Ovary (tissue), 7 donors: ENCODE measurements at regions not wholly inside any gene's neighbourhood (a gene's known extent, or its start where the extent isn't known, plus 50 kb on each side); places are given as distances from the start of the nearest gene placed in this dataset.

Experiments
- DNase-seq, 5 donors: peaks; one replicate each; pipeline ENCODE4 v3.0.0-alpha.2; 2019 to 2020
- H3K27ac ChIP-seq, 2 donors: fragments of 200-600 bp; one replicate each; pipeline versions ENCODE4 v1.5.1 to v1.8.0; 2019 to 2022
- H3K27me3 ChIP-seq: fragments of 200-600 bp; one replicate; pipeline ENCODE4 v1.8.0; 2022
- H3K36me3 ChIP-seq: fragments of 200-600 bp; sonication (generic); one replicate; pipeline ENCODE4 v1.5.1; 2019
- H3K4me1 ChIP-seq: one replicate; pipeline ENCODE4 v1.8.1; 2013; ENCODE audit warnings: mild to moderate bottlenecking, moderate library complexity; ENCODE audit not compliant: insufficient read depth
- H3K4me3 ChIP-seq: fragments of 200-600 bp; sonication (generic); one replicate; pipeline ENCODE4 v1.5.1; 2017
- H3K9me3 ChIP-seq, 2 donors: fragments of 200-600 bp in 1 of 2; sonication (generic) in 1 of 2; one replicate each; pipeline versions ENCODE4 v1.5.1 to v1.8.1; 2013 to 2019; ENCODE audit warnings: mild to moderate bottlenecking in 1 of 2, moderate library complexity in 1 of 2
- EP300 ChIP-seq: sonication (generic); formaldehyde crosslinking; IDR thresholded peaks from one replicate; pipeline ENCODE4 v1.6.1; 2017; ENCODE audit warnings: antibody characterized with exemption
- POLR2A ChIP-seq: fragments of 450-650 bp; IDR thresholded peaks from one replicate; pipeline ENCODE4 v1.6.1; 2017; ENCODE audit warnings: antibody characterized with exemption, mild to moderate bottlenecking, moderate library complexity
- WGBS, 3 donors: extraction: QIAGEN DNeasy Blood & Tissue Kit in 1 of 3; methylation state at CpG; one replicate each; pipeline versions ENCODE4 v1.1.5 to v1.1.7; 2013 to 2017; 5-methylcytosine and 5-hydroxymethylcytosine counted together
- intact Hi-C, 4 donors: fragments of 100-400 bp; cut with DNase I; formaldehyde crosslinking; loops; one replicate each; pipeline versions ENCODE4 v1.11.0 to v1.15.1; 2022 to 2023
- TF ChIP-seq, protein P1 (sequence below), 3 donors: fragments of 450-650 bp in 2 of 3; fragments of 200-600 bp in 1 of 3; IDR thresholded peaks; one replicate each; pipeline versions ENCODE4 v1.5.1 to v1.8.0; 2016 to 2022; ENCODE audit warnings: antibody characterized with exemption in 3 of 3, mild to moderate bottlenecking in 1 of 3
- donor health status: DM: no; HTN: no; CAD: no; lungs with moderate emphysema.
- donor health status: DM: no; HTN: no; CAD: no.
- donor health status: Bipolar disorder and iron deficiency.
- donor health status: DM: no; HTN: no; CAD: no.
- donor health status: DM: yes; HTN: yes; CAD: no.

DNA sequence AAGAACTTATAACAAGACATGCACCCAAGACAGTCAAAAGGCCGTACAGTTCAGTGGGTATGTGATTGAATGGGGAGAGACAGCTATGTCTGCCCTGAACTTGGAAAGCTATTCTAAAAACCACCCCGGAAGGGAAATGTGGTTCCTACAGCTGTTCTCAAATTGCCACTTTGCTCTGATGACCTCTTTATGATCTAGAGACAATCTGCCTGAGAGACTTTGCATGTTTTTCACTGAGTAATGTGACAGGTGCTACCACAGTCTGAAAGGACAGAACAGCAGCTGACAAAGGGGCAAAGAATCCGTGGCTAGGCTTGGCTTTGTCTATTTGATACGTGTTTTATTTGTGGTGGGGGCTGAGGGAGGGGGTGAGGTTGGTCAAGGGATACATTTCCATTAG, 148.3 kb upstream of the NPHP3 start:
- no peaks in the 10 kb centered on the region for H3K27me3 ChIP-seq
- no peak for DNase-seq
- TF ChIP-seq EP300, result no peak
- TF ChIP-seq, protein P1, sequence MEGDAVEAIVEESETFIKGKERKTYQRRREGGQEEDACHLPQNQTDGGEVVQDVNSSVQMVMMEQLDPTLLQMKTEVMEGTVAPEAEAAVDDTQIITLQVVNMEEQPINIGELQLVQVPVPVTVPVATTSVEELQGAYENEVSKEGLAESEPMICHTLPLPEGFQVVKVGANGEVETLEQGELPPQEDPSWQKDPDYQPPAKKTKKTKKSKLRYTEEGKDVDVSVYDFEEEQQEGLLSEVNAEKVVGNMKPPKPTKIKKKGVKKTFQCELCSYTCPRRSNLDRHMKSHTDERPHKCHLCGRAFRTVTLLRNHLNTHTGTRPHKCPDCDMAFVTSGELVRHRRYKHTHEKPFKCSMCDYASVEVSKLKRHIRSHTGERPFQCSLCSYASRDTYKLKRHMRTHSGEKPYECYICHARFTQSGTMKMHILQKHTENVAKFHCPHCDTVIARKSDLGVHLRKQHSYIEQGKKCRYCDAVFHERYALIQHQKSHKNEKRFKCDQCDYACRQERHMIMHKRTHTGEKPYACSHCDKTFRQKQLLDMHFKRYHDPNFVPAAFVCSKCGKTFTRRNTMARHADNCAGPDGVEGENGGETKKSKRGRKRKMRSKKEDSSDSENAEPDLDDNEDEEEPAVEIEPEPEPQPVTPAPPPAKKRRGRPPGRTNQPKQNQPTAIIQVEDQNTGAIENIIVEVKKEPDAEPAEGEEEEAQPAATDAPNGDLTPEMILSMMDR (IDR thresholded peaks at IDR 0.05), result no peak
- TF ChIP-seq POLR2A, result no peak
- no peaks in the 10 kb centered on the region for H3K9me3 ChIP-seq
- H3K4me1 ChIP-seq, result no peaks in the 10 kb centered on the region
- no peaks in the 10 kb centered on the region for H3K36me3 ChIP-seq
- WGBS, 3 donors, result 68 to 75% (median 75%) methylated on average over 4 of the region's 4 CpGs
- no peak overlapping the region for H3K4me3 ChIP-seq
- no peak overlapping the region for H3K27ac ChIP-seq
- intact Hi-C loops, result no loop called here

DNA sequence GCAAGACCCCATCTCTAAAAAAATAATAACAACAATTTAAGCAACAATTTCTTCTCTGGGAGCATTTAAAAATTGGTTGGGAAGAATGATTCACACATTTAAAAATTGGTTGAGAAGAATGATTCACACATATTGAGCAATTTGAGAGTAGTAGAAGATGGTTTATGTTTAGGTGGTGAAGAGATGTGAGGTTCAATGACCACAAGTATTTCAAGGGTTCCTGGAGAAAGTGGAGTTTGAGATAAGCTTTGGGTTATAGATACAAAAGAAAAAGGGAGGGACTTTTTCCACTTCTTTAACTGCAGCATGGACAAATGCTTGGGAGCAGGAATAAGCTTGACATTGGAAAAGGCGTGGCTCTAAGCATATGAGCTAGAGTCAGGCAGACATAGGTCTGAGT, 145.7 kb upstream of the NPHP3 start:
- Histone ChIP-seq H3K9me3 (no peaks in the 10 kb centered on the region), H3K36me3 (no peaks in the 10 kb centered on the region), H3K27ac (no peak overlapping the region), H3K4me3 (no peak overlapping the region), H3K27me3 (no peaks in the 10 kb centered on the region), H3K4me1 (no peaks in the 10 kb centered on the region)
- WGBS, 3 donors, result 81 to 92% (median 85%) methylated on average over 1 of the region's 1 CpG
- intact Hi-C loops, result loop anchor here in 1 of 4 donors (5.0 kb wide), 1 partner anchor 964 kb away; no protein-coding TSS in a partner anchor
- DNase-seq, result no peak
- TF ChIP-seq EP300 (no peak), POLR2A (no peak)
- TF ChIP-seq, protein P1 (IDR thresholded peaks at IDR 0.05), result no peak

DNA sequence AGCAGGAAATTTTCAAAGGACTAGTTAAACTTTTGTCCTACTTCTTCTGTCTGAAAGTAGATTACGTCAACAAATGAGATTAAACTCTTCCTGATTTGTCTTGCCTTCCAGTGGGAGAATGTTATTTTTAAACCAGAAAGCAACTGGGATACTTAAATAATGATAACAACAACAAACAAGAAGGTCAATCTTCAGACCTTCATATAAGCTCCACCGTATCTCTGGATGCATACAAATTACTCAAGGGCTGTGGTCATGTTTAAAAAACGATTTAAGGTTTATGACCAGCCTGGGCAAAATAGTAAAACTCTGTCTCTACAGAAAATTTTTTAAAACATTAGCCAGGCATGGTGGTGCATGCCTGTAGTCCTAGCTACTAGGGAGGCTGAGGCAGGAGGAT, 145.3 kb upstream of the NPHP3 start:
- Histone ChIP-seq H3K9me3 (no peaks in the 10 kb centered on the region), H3K27ac (no peak overlapping the region), H3K36me3 (no peaks in the 10 kb centered on the region), H3K27me3 (no peaks in the 10 kb centered on the region), H3K4me1 (no peaks in the 10 kb centered on the region), H3K4me3 (no peak overlapping the region)
- TF ChIP-seq POLR2A (no peak), EP300 (no peak)
- TF ChIP-seq, protein P1 (IDR thresholded peaks at IDR 0.05), result no peak
- intact Hi-C loops, result loop anchor here in 1 of 4 donors (5.0 kb wide), 1 partner anchor 965 kb away; no protein-coding TSS in a partner anchor
- no peak for DNase-seq
- WGBS, 3 donors, result 10 to 26% (median 13%) methylated on average over 3 of the region's 3 CpGs

DNA sequence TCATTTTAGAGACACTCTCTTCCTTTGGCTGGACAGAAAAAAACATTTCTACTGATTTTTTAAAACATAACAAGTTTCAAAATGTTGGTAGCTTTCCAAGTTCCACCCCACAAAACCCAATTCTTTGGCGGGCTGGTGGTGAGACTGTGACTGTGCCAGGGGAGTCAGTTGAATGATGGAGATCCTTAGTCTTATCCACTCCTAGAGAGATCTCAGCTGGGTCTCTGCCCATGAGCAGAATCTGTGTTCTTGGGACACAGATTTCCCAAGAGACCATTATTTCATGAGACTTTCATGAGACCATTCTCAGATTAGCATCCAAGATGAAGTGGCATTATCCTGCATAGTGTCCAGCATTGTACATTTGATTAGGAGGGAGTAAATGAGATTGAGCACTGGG, 135.1 kb upstream of the NPHP3 start:
- Histone ChIP-seq H3K36me3 (no peaks in the 10 kb centered on the region), H3K4me3 (no peak overlapping the region), H3K27ac (no peak overlapping the region), H3K9me3 (no peaks in the 10 kb centered on the region), H3K27me3 (no peaks in the 10 kb centered on the region), H3K4me1 (no peaks in the 10 kb centered on the region)
- intact Hi-C loops, result no loop called here
- 56 to 74% (median 59%) methylated on average over 1 of the region's 1 CpG for WGBS, 3 donors
- TF ChIP-seq POLR2A (no peak), EP300 (no peak)
- TF ChIP-seq, protein P1 (IDR thresholded peaks at IDR 0.05), result no peak
- no peak for DNase-seq
